HepG2 (cell line): ENCODE measurements at regions not wholly inside any gene's neighbourhood (a gene's known extent, or its start where the extent isn't known, plus 50 kb on each side); places are given as distances from the start of the nearest gene placed in this dataset.

Source experiments
- ATAC-seq: fragments of 200-7000 bp; cut with Tn5 transposase; 3 replicates; pipeline ENCODE4 v1.9.1; 2020; ENCODE audit warnings: mild to moderate bottlenecking, moderate library complexity
- BruUV-seq: library from RNA; stranded (reverse); fragments of 400-500 nt; replicated peaks from 2 replicates; lab custom pipeline; 2021; lab: Mats Ljungman, UMichigan
- CTCF ChIA-PET: fragments of 300-600 bp; formaldehyde crosslinking; extraction: SDS; loops from one replicate; lab custom pipeline; 2021; ENCODE audit warnings: low total read pairs, inconsistent platforms, low intra/inter-chr PET ratio; lab: Yijun Ruan, JAX
- POLR2A ChIA-PET: fragments of 350-600 bp; sonication (Branson Sonifier 250); formaldehyde crosslinking; loops from one replicate; lab custom pipeline; 2020; ENCODE audit warnings: antibody characterized with exemption, inconsistent platforms; lab: Yijun Ruan, JAX
- DNase-seq: peaks from one replicate; pipeline ENCODE4 v3.0.0-alpha.2; 2015; ENCODE audit warnings: low spot score
- FAIRE-seq: peaks from 3 replicates; lab custom pipeline; 2011; peaks lifted over from hg19 to GRCh38; lab: Jason Lieb, UNC
- H2AFZ ChIP-seq: one replicate; pipeline ENCODE4 v1.6.1; 2011; ENCODE audit warnings: low read length, inconsistent platforms
- H3K27ac ChIP-seq: fragments of 300-600 bp; 3 replicates; pipeline ENCODE4 v1.8.0; 2011; ENCODE audit warnings: mixed run types, mild to moderate bottlenecking, mixed read lengths, low read length, inconsistent platforms; ENCODE audit not compliant: insufficient read depth; ENCODE audit errors: extremely low read length
- H3K27me3 ChIP-seq, 2 experiments: fragments of 200-600 bp in 1 of 2; 2 replicates in 1 of 2; 3 replicates in 1 of 2; pipeline versions ENCODE4 v1.6.0 to v1.8.0; 2011; ENCODE audit warnings: low read length in 2 of 2, mild to moderate bottlenecking in 2 of 2, moderate library complexity in 2 of 2, inconsistent platforms in 1 of 2; ENCODE audit not compliant: insufficient read depth in 2 of 2, control insufficient read depth in 1 of 2
- H3K36me3 ChIP-seq, 2 experiments: fragments of 200-600 bp in 1 of 2; replicated peaks in 1 of 2; 2 replicates in 1 of 2; 3 replicates in 1 of 2; pipeline versions ENCODE4 v1.5.1 to v1.8.0; 2011; ENCODE audit warnings: low read length in 2 of 2, inconsistent platforms in 1 of 2; ENCODE audit not compliant: insufficient read depth in 2 of 2, control insufficient read depth in 1 of 2
- H3K4me1 ChIP-seq: 2 replicates; pipeline ENCODE4 v1.5.1; 2012; ENCODE audit warnings: low read length, inconsistent platforms; ENCODE audit not compliant: insufficient read depth
- H3K4me2 ChIP-seq: 2 replicates; pipeline ENCODE4 v1.6.0; 2011; ENCODE audit warnings: low read depth, low read length, inconsistent platforms
- H3K4me3 ChIP-seq, 3 experiments: fragments of 200-600 bp in 1 of 3; sonication (generic), shearing (Covaris generic) in 1 of 3; replicated peaks in 1 of 3; 2 replicates each; pipeline ENCODE4 v1.5.1; 2011 to 2016; ENCODE audit warnings: low read length in 3 of 3, inconsistent platforms in 2 of 3, low read depth in 2 of 3, mild to moderate bottlenecking in 2 of 3, control low read depth in 1 of 3, mixed read lengths in 1 of 3; ENCODE audit not compliant: insufficient read depth in 1 of 3
- H3K79me2 ChIP-seq: one replicate; pipeline ENCODE4 v1.6.1; 2011; ENCODE audit warnings: low read length, inconsistent platforms; ENCODE audit not compliant: insufficient read depth
- H3K9ac ChIP-seq: 2 replicates; pipeline ENCODE4 v1.6.0; 2011; ENCODE audit warnings: mild to moderate bottlenecking, low read depth, low read length, inconsistent platforms; ENCODE audit not compliant: insufficient read depth
- H3K9me3 ChIP-seq: 2 replicates; pipeline ENCODE4 v1.5.1; 2012; ENCODE audit warnings: mild to moderate bottlenecking, low read length
- H4K20me1 ChIP-seq: 2 replicates; pipeline ENCODE4 v1.6.0; 2011; ENCODE audit warnings: inconsistent platforms, mild to moderate bottlenecking, low read length, moderate library complexity; ENCODE audit not compliant: insufficient read depth
- JARID2 ChIP-seq: sonication (generic); formaldehyde crosslinking; IDR thresholded peaks from 2 replicates; pipeline ENCODE4 v1.8.1; 2023; ENCODE audit warnings: missing genetic modification reagents, inconsistent platforms; ENCODE audit not compliant: insufficient replicate concordance
- KLF15 ChIP-seq: sonication (generic); formaldehyde crosslinking; IDR thresholded peaks from 2 replicates; pipeline ENCODE4 v1.8.1; 2023; ENCODE audit warnings: borderline replicate concordance, mild to moderate bottlenecking, inconsistent platforms, missing genetic modification reagents, mixed read lengths
- LBX2 ChIP-seq: sonication (generic); formaldehyde crosslinking; IDR thresholded peaks from 2 replicates; pipeline ENCODE4 v1.5.0; 2020; ENCODE audit warnings: missing genetic modification reagents, mild to moderate bottlenecking, borderline replicate concordance
- PLSCR1 ChIP-seq: sonication (generic); formaldehyde crosslinking; IDR thresholded peaks from 2 replicates; pipeline ENCODE4 v1.5.0; 2020; ENCODE audit warnings: missing genetic modification reagents, mild to moderate bottlenecking, borderline replicate concordance
- RORA ChIP-seq: sonication (generic); formaldehyde crosslinking; IDR thresholded peaks from 2 replicates; pipeline ENCODE4 v1.5.0; 2020; ENCODE audit warnings: mild to moderate bottlenecking, missing genetic modification reagents, moderate library complexity
- SP5 ChIP-seq: IDR thresholded peaks from 2 replicates; pipeline ENCODE4 v1.6.1; 2016; ENCODE audit warnings: low read depth, borderline replicate concordance
- ZNF570 ChIP-seq: sonication (generic); formaldehyde crosslinking; IDR thresholded peaks from 2 replicates; pipeline ENCODE4 v1.4.0; 2020; ENCODE audit warnings: mild to moderate bottlenecking, missing genetic modification reagents, borderline replicate concordance
- ZNF678 ChIP-seq: sonication (generic); formaldehyde crosslinking; IDR thresholded peaks from 2 replicates; pipeline ENCODE4 v1.4.0; 2020; ENCODE audit warnings: mild to moderate bottlenecking, missing genetic modification reagents
- ZNF839 ChIP-seq: sonication (generic); formaldehyde crosslinking; IDR thresholded peaks from 2 replicates; pipeline ENCODE4 v1.4.0; 2020; ENCODE audit warnings: missing genetic modification reagents, mild to moderate bottlenecking, borderline replicate concordance
- WGBS: methylation state at CpG from one replicate; pipeline ENCODE4 v1.1.6; 2017; ENCODE audit warnings: low lambda C conversion rate; 5-methylcytosine and 5-hydroxymethylcytosine counted together
- in situ Hi-C: cut with HindIII; loops from 2 replicates; pipeline ENCODE4 v1.10.0; 2017; ENCODE audit warnings: low pct_unique_long_range_greater_than_20kb; ENCODE audit not compliant: extremely low pct_ligation_motif_present
- intact Hi-C: fragments of 100-400 bp; cut with micrococcal nuclease; formaldehyde crosslinking; loops from one replicate; pipeline ENCODE4 v1.10.0; 2022; ENCODE audit not compliant: unreplicated experiment
- TF ChIP-seq, protein P1 (sequence below), 2 experiments: fragments of 450-650 bp in 1 of 2; sonication (generic) in 1 of 2; formaldehyde crosslinking; IDR thresholded peaks; 2 replicates each; pipeline versions ENCODE4 v1.5.0 to v1.8.0; 2020 to 2022; ENCODE audit warnings: mild to moderate bottlenecking in 1 of 2, missing genetic modification reagents in 1 of 2
- TF ChIP-seq, protein P2 (sequence below): sonication (generic); formaldehyde crosslinking; IDR thresholded peaks from 2 replicates; pipeline ENCODE4 v1.8.1; 2023; ENCODE audit warnings: mild to moderate bottlenecking, moderate library complexity, missing genetic modification reagents
- TF ChIP-seq, protein P3 (sequence below): sonication (generic); formaldehyde crosslinking; IDR thresholded peaks from 2 replicates; pipeline ENCODE4 v1.5.0; 2020; ENCODE audit warnings: mild to moderate bottlenecking, missing genetic modification reagents, moderate library complexity
- TF ChIP-seq, protein P4 (sequence below): sonication (generic); formaldehyde crosslinking; IDR thresholded peaks from 2 replicates; pipeline ENCODE4 v1.4.0; 2020; ENCODE audit warnings: missing genetic modification reagents; ENCODE audit errors: not compliant biosample characterization

GRCh38 chr2:37460896-37461229 lies 116.4 kb downstream of the QPCT start (continued):
- TF ChIP-seq, protein P1, sequence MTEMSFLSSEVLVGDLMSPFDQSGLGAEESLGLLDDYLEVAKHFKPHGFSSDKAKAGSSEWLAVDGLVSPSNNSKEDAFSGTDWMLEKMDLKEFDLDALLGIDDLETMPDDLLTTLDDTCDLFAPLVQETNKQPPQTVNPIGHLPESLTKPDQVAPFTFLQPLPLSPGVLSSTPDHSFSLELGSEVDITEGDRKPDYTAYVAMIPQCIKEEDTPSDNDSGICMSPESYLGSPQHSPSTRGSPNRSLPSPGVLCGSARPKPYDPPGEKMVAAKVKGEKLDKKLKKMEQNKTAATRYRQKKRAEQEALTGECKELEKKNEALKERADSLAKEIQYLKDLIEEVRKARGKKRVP (CRISPR knock-in tag; IDR thresholded peaks at IDR 0.05), result no peak
- TF ChIP-seq, protein P2, sequence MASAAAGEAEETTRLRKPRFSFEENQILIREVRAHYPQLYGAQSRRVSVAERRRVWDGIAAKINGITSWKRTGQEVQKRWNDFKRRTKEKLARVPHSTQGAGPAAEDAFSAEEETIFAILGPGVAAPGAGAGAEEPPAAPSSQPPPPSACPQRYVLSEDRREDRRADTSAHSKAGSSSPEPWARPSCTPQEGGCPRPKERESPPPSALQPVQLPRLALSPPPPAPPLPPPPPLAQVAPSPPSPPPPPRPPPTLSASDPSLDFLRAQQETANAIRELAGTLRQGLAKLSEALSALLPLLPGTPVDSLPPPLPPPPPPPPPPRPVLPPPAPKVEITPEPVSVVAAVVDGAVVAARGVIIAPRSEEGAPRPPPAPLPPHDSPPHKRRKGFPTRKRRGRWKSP (CRISPR knock-in tag), result no peak

- Histone ChIP-seq H3K4me2 (no peak overlapping the region), H3K36me3 (no peaks in the 10 kb centered on the region), H3K27me3 (no peaks in the 10 kb centered on the region), H4K20me1 (no peaks in the 10 kb centered on the region), H3K4me3 (no peak overlapping the region), H3K4me1 (no peaks in the 10 kb centered on the region), H3K9ac (no peak overlapping the region), H3K79me2 (no peaks in the 10 kb centered on the region), H3K27ac (no peak overlapping the region), H2AFZ (no peak overlapping the region), H3K9me3 (no peaks in the 10 kb centered on the region)
- WGBS, result 21% methylated on average over 2 of the region's 2 CpGs
- ATAC-seq (no peak), DNase-seq (no peak), FAIRE-seq (no peak)
- no TSS peak for BruUV-seq
- intact Hi-C loops (no loop called here), in situ Hi-C loops (no loop called here)
- POLR2A ChIA-PET, result no interaction called here
- CTCF ChIA-PET, result no interaction called here
- no peak for TF ChIP-seq ZNF678 (CRISPR knock-in tag)
- no peak for TF ChIP-seq PLSCR1 (CRISPR knock-in tag)
- no peak for TF ChIP-seq ZNF570 (CRISPR knock-in tag)
- TF ChIP-seq ZNF839 (CRISPR knock-in tag), result no peak
- no peak for TF ChIP-seq KLF15 (CRISPR knock-in tag)
- no peak for TF ChIP-seq LBX2
- TF ChIP-seq, protein P3, sequence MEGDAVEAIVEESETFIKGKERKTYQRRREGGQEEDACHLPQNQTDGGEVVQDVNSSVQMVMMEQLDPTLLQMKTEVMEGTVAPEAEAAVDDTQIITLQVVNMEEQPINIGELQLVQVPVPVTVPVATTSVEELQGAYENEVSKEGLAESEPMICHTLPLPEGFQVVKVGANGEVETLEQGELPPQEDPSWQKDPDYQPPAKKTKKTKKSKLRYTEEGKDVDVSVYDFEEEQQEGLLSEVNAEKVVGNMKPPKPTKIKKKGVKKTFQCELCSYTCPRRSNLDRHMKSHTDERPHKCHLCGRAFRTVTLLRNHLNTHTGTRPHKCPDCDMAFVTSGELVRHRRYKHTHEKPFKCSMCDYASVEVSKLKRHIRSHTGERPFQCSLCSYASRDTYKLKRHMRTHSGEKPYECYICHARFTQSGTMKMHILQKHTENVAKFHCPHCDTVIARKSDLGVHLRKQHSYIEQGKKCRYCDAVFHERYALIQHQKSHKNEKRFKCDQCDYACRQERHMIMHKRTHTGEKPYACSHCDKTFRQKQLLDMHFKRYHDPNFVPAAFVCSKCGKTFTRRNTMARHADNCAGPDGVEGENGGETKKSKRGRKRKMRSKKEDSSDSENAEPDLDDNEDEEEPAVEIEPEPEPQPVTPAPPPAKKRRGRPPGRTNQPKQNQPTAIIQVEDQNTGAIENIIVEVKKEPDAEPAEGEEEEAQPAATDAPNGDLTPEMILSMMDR (CRISPR knock-in tag), result no peak
- no peak for TF ChIP-seq SP5 (CRISPR knock-in tag)
- no peak for TF ChIP-seq RORA
- TF ChIP-seq, protein P4, sequence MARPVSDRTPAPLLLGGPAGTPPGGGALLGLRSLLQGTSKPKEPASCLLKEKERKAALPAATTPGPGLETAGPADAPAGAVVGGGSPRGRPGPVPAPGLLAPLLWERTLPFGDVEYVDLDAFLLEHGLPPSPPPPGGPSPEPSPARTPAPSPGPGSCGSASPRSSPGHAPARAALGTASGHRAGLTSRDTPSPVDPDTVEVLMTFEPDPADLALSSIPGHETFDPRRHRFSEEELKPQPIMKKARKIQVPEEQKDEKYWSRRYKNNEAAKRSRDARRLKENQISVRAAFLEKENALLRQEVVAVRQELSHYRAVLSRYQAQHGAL (CRISPR knock-in tag), result no peak
- TF ChIP-seq JARID2, result no peak
Measured at GRCh38 chr2:37464067-37464466, 119.6 kb downstream of the QPCT start.
